Activated T-helper 2 cell treated with anti-CD3 and anti-CD28 coated beads, Interferon-gamma antibody, Interleukin-2, Interleukin-4, amounts not matched to agents 10 μg/mL and 5 μg/mL and 100 μg/mL, durations not matched to agents 14 hours and 24 hours and 36 hours (primary cell): ENCODE measurements at regions not wholly inside any gene's neighbourhood (a gene's known extent, or its start where the extent isn't known, plus 50 kb on each side); places are given as distances from the start of the nearest gene placed in this dataset.

Experiments used
- DNase-seq: peaks from one replicate; pipeline ENCODE4 v3.0.0; 2021; ENCODE audit warnings: low spot score
- H3K27ac Mint-ChIP-seq: one replicate; pipeline ENCODE4 v1.8.0; 2021; ENCODE audit warnings: mixed read lengths
- H3K27me3 Mint-ChIP-seq: one replicate; pipeline ENCODE4 v1.8.0; 2021; ENCODE audit warnings: low read depth, mixed read lengths
- H3K36me3 Mint-ChIP-seq: one replicate; pipeline ENCODE4 v1.8.0; 2021; ENCODE audit warnings: low read depth, mixed read lengths
- H3K4me1 Mint-ChIP-seq: one replicate; pipeline ENCODE4 v1.8.0; 2021; ENCODE audit warnings: low read depth, mixed read lengths
- H3K4me3 Mint-ChIP-seq: one replicate; pipeline ENCODE4 v1.8.0; 2021; ENCODE audit warnings: low read depth, mild to moderate bottlenecking, moderate library complexity, mixed read lengths
- H3K9me3 Mint-ChIP-seq: one replicate; pipeline ENCODE4 v1.8.0; 2021; ENCODE audit warnings: mixed read lengths
- intact Hi-C: fragments of 100-400 bp; cut with micrococcal nuclease; formaldehyde crosslinking; loops from one replicate; pipeline ENCODE4 v1.15.1; 2023

GRCh38 chr15:72979308-72979707, 73.0 kb upstream of the NEO1 start:
- H3K4me3 Mint-ChIP-seq, result no peak overlapping the region
- DNase-seq, result no peak
- no peak overlapping the region for H3K27ac Mint-ChIP-seq
- peaks cover 19% of the 10 kb centered on the region for H3K27me3 Mint-ChIP-seq
- no peaks in the 10 kb centered on the region for H3K36me3 Mint-ChIP-seq
- intact Hi-C loops, result no loop called here
- H3K9me3 Mint-ChIP-seq, result no peaks in the 10 kb centered on the region
- H3K4me1 Mint-ChIP-seq, result no peaks in the 10 kb centered on the region

GRCh38 chr15:72978223-72978622, 74.0 kb upstream of the NEO1 start:
- Mint-ChIP-seq H3K36me3 (no peaks in the 10 kb centered on the region), H3K4me3 (no peak overlapping the region), H3K27me3 (peaks cover 14% of the 10 kb centered on the region), H3K27ac (no peak overlapping the region), H3K4me1 (no peaks in the 10 kb centered on the region), H3K9me3 (no peaks in the 10 kb centered on the region)
- intact Hi-C loops, result no loop called here
- DNase-seq, result no peak

- Mint-ChIP-seq H3K36me3 (no peaks in the 10 kb centered on the region), H3K27me3 (peaks cover 21% of the 10 kb centered on the region), H3K4me1 (no peaks in the 10 kb centered on the region), H3K4me3 (no peak overlapping the region), H3K27ac (no peak overlapping the region), H3K9me3 (no peaks in the 10 kb centered on the region)
- no peak for DNase-seq
- intact Hi-C loops, result no loop called here
Observed at GRCh38 chr15:72972362-72972761, 79.9 kb upstream of the NEO1 start.

GRCh38 chr15:72971766-72972165, 80.5 kb upstream of the NEO1 start:
- intact Hi-C loops, result no loop called here
- Mint-ChIP-seq H3K27me3 (peaks cover 21% of the 10 kb centered on the region), H3K27ac (no peak overlapping the region), H3K9me3 (no peaks in the 10 kb centered on the region), H3K4me1 (no peaks in the 10 kb centered on the region), H3K4me3 (no peak overlapping the region), H3K36me3 (no peaks in the 10 kb centered on the region)
- no peak for DNase-seq

GRCh38 chr15:72970933-72971760, 81.1 kb upstream of the NEO1 start:
- DNase-seq, result no peak
- no peaks in the 10 kb centered on the region for H3K36me3 Mint-ChIP-seq
- H3K4me1 Mint-ChIP-seq, result no peaks in the 10 kb centered on the region
- H3K9me3 Mint-ChIP-seq, result no peaks in the 10 kb centered on the region
- peaks cover 21% of the 10 kb centered on the region for H3K27me3 Mint-ChIP-seq
- intact Hi-C loops, result no loop called here
- no peak overlapping the region for H3K27ac Mint-ChIP-seq
- H3K4me3 Mint-ChIP-seq, result no peak overlapping the region

GRCh38 chr15:72968531-72968922, 83.7 kb upstream of the NEO1 start:
- no peak overlapping the region for H3K27ac Mint-ChIP-seq
- intact Hi-C loops, result no loop called here
- H3K36me3 Mint-ChIP-seq, result no peaks in the 10 kb centered on the region
- H3K4me3 Mint-ChIP-seq, result no peak overlapping the region
- H3K9me3 Mint-ChIP-seq, result no peaks in the 10 kb centered on the region
- DNase-seq, result no peak
- no peaks in the 10 kb centered on the region for H3K4me1 Mint-ChIP-seq
- peaks cover 23% of the 10 kb centered on the region for H3K27me3 Mint-ChIP-seq

GRCh38 chr15:72967811-72968530, 84.3 kb upstream of the NEO1 start:
- DNase-seq, result no peak
- no peak overlapping the region for H3K4me3 Mint-ChIP-seq
- H3K27ac Mint-ChIP-seq, result no peak overlapping the region
- no peaks in the 10 kb centered on the region for H3K9me3 Mint-ChIP-seq
- intact Hi-C loops, result no loop called here
- no peaks in the 10 kb centered on the region for H3K36me3 Mint-ChIP-seq
- peaks cover 23% of the 10 kb centered on the region for H3K27me3 Mint-ChIP-seq
- H3K4me1 Mint-ChIP-seq, result no peaks in the 10 kb centered on the region

GRCh38 chr15:72967397-72967796, 84.9 kb upstream of the NEO1 start:
- DNase-seq, result no peak
- H3K9me3 Mint-ChIP-seq, result no peaks in the 10 kb centered on the region
- H3K4me1 Mint-ChIP-seq, result no peaks in the 10 kb centered on the region
- H3K36me3 Mint-ChIP-seq, result no peaks in the 10 kb centered on the region
- no peak overlapping the region for H3K27ac Mint-ChIP-seq
- intact Hi-C loops, result no loop called here
- H3K4me3 Mint-ChIP-seq, result no peak overlapping the region
- H3K27me3 Mint-ChIP-seq, result peaks cover 22% of the 10 kb centered on the region

- intact Hi-C loops, result no loop called here
- H3K9me3 Mint-ChIP-seq, result no peaks in the 10 kb centered on the region
- H3K27me3 Mint-ChIP-seq, result peaks cover 17% of the 10 kb centered on the region
Observed at GRCh38 chr15:72966641-72967040, 85.6 kb upstream of the NEO1 start.

GRCh38 chr15:72965671-72966070, 86.6 kb upstream of the NEO1 start:
- no peak for DNase-seq
- H3K36me3 Mint-ChIP-seq, result no peaks in the 10 kb centered on the region
- peaks cover 9% of the 10 kb centered on the region for H3K27me3 Mint-ChIP-seq
- H3K4me3 Mint-ChIP-seq, result no peak overlapping the region
- no peaks in the 10 kb centered on the region for H3K4me1 Mint-ChIP-seq
- no peak overlapping the region for H3K27ac Mint-ChIP-seq
- no peaks in the 10 kb centered on the region for H3K9me3 Mint-ChIP-seq
- intact Hi-C loops, result no loop called here

More at GRCh38 chr15:72966641-72967040, 85.6 kb upstream of the NEO1 start:
- H3K4me3 Mint-ChIP-seq, result no peak overlapping the region
- no peak for DNase-seq
- no peak overlapping the region for H3K27ac Mint-ChIP-seq
- H3K36me3 Mint-ChIP-seq, result no peaks in the 10 kb centered on the region
- H3K4me1 Mint-ChIP-seq, result no peaks in the 10 kb centered on the region

- Mint-ChIP-seq H3K27ac (no peak overlapping the region), H3K4me3 (no peak overlapping the region)
- no peak for DNase-seq
Observed at GRCh38 chr15:72964542-72964941, 87.7 kb upstream of the NEO1 start.

GRCh38 chr15:72964135-72964534, 88.1 kb upstream of the NEO1 start:
- Mint-ChIP-seq H3K27me3 (peaks cover 3% of the 10 kb centered on the region), H3K27ac (no peak overlapping the region)

More at GRCh38 chr15:72964542-72964941, 87.7 kb upstream of the NEO1 start:
- H3K36me3 Mint-ChIP-seq, result no peaks in the 10 kb centered on the region
- intact Hi-C loops, result no loop called here
- H3K27me3 Mint-ChIP-seq, result peaks cover 3% of the 10 kb centered on the region
- no peaks in the 10 kb centered on the region for H3K4me1 Mint-ChIP-seq
- no peaks in the 10 kb centered on the region for H3K9me3 Mint-ChIP-seq

GRCh38 chr15:72962054-72962702, 90.1 kb upstream of the NEO1 start:
- no peaks in the 10 kb centered on the region for H3K36me3 Mint-ChIP-seq
- intact Hi-C loops, result no loop called here
- no peaks in the 10 kb centered on the region for H3K4me1 Mint-ChIP-seq
- no peak overlapping the region for H3K27ac Mint-ChIP-seq
- H3K9me3 Mint-ChIP-seq, result no peaks in the 10 kb centered on the region
- no peak for DNase-seq
- H3K27me3 Mint-ChIP-seq, result peaks cover 9% of the 10 kb centered on the region
- no peak overlapping the region for H3K4me3 Mint-ChIP-seq

More at GRCh38 chr15:72964135-72964534, 88.1 kb upstream of the NEO1 start:
- no peaks in the 10 kb centered on the region for H3K9me3 Mint-ChIP-seq
- no peak for DNase-seq
- H3K4me3 Mint-ChIP-seq, result no peak overlapping the region
- no peaks in the 10 kb centered on the region for H3K4me1 Mint-ChIP-seq
- no peaks in the 10 kb centered on the region for H3K36me3 Mint-ChIP-seq
- intact Hi-C loops, result no loop called here
